ENCODE measurements at regions not wholly inside any gene's neighbourhood (a gene's known extent, or its start where the extent isn't known, plus 50 kb on each side); places are given as distances from the start of the nearest gene placed in this dataset.
A peak's percentile ranks its signal among the peaks of the same experiment; 100 is the strongest.

- Histone ChIP-seq H3K4me1 (0 out of 3 replicates have a peak, but pooled peaks cover 3% of the 10 kb centered on the region), H3K4me3 (no peak overlapping the region), H3K4me2 (no peak overlapping the region), H3K27ac (no peak overlapping the region), H3K9me3 (no peaks in the 10 kb centered on the region)
- no peak for FAIRE-seq
- 81% methylated on average over 4 of the region's 4 CpGs for WGBS (ENCODE audit: missing lambda C conversion rate)
- no peak for ATAC-seq
- POLR2A ChIA-PET: interaction anchor here (1.5 kb wide), 1 partner anchor 184 kb away, joined by 3 read pairs; no protein-coding TSS in a partner anchor
- TF ChIP-seq HMGXB4 (CRISPR knock-in tag; IDR thresholded peaks at IDR 0.05; ENCODE audit: borderline replicate concordance) (no peak), MAFK (IDR thresholded peaks at IDR 0.05; ENCODE audit: partially characterized antibody) (peak; percentile 59)
- CTCF ChIA-PET: interaction anchor here (1.2 kb wide), 1 partner anchor 16 kb away, joined by 3 read pairs; no protein-coding TSS in a partner anchor
- no peak for DNase-seq (ENCODE audit: low read depth in 1 of 2, low spot score in 1 of 2)
Observed at GRCh38 chr6:27736686-27737085, 175.5 kb downstream of the OR2B2 start.

GRCh38 chr6:27728442-27728841, 183.8 kb downstream of the OR2B2 start:
- ChIA-PET POLR2A (no interaction called here), CTCF (no interaction called here)
- Histone ChIP-seq H3K9me3 (no peaks in the 10 kb centered on the region), H3K27ac (no peak overlapping the region), H3K4me3 (no peak overlapping the region), H3K4me2 (no peak overlapping the region), H3K4me1 (no peaks in the 10 kb centered on the region)
- WGBS (ENCODE audit: missing lambda C conversion rate): 92% methylated on average over 16 of the region's 16 CpGs
- TF ChIP-seq MAX (IDR thresholded peaks at IDR 0.05) (no peak), TP53 (CRISPR knock-in tag; IDR thresholded peaks at IDR 0.05) (no peak), SREBF2 (IDR thresholded peaks at IDR 0.05) (no peak), RCOR1 (IDR thresholded peaks at IDR 0.05; ENCODE audit: low read depth, low read length) (no peak), CTCF (IDR thresholded peaks at IDR 0.05) (no peak), ZSCAN20 (CRISPR knock-in tag; IDR thresholded peaks at IDR 0.05) (no peak), PBX3 (IDR thresholded peaks at IDR 0.05) (no peak), PHF8 (IDR thresholded peaks at IDR 0.05; ENCODE audit: borderline replicate concordance, low read depth) (no peak), HOXB5 (CRISPR knock-in tag; IDR thresholded peaks at IDR 0.05) (no peak), JUNB (IDR thresholded peaks at IDR 0.05) (no peak), NPAS2 (CRISPR knock-in tag; IDR thresholded peaks at IDR 0.05; ENCODE audit: borderline replicate concordance) (no peak), REST (IDR thresholded peaks at IDR 0.05) (no peak), HEYL (CRISPR knock-in tag; IDR thresholded peaks at IDR 0.05) (no peak), CHD2 (IDR thresholded peaks at IDR 0.05; ENCODE audit: low read length, partially characterized antibody) (no peak), EHMT2 (IDR thresholded peaks at IDR 0.05; ENCODE audit: low read depth) (no peak), HMGXB4 (CRISPR knock-in tag; IDR thresholded peaks at IDR 0.05; ENCODE audit: borderline replicate concordance) (no peak), RFX5 (IDR thresholded peaks at IDR 0.05) (no peak), MYC (IDR thresholded peaks at IDR 0.05; ENCODE audit: borderline replicate concordance, low read length) (no peak), KDM5A (IDR thresholded peaks at IDR 0.05) (no peak)
- no peak for FAIRE-seq
- DNase-seq (ENCODE audit: low read depth in 1 of 2, low spot score in 1 of 2): no peak
- no peak for ATAC-seq
